Activated T-helper 2 cell treated with anti-CD3 and anti-CD28 coated beads, Interferon-gamma antibody, Interleukin-2, Interleukin-4, amounts not matched to agents 10 μg/mL and 5 μg/mL and 100 μg/mL, durations not matched to agents 14 hours and 24 hours and 36 hours (primary cell): ENCODE measurements at regions not wholly inside any gene's neighbourhood (a gene's known extent, or its start where the extent isn't known, plus 50 kb on each side); places are given as distances from the start of the nearest gene placed in this dataset.

ENCODE experiments used
- DNase-seq: peaks from one replicate; pipeline ENCODE4 v3.0.0; 2021; ENCODE audit warnings: low spot score
- H3K27ac Mint-ChIP-seq: one replicate; pipeline ENCODE4 v1.8.0; 2021; ENCODE audit warnings: mixed read lengths
- H3K27me3 Mint-ChIP-seq: one replicate; pipeline ENCODE4 v1.8.0; 2021; ENCODE audit warnings: low read depth, mixed read lengths
- H3K36me3 Mint-ChIP-seq: one replicate; pipeline ENCODE4 v1.8.0; 2021; ENCODE audit warnings: low read depth, mixed read lengths
- H3K4me1 Mint-ChIP-seq: one replicate; pipeline ENCODE4 v1.8.0; 2021; ENCODE audit warnings: low read depth, mixed read lengths
- H3K4me3 Mint-ChIP-seq: one replicate; pipeline ENCODE4 v1.8.0; 2021; ENCODE audit warnings: low read depth, mild to moderate bottlenecking, moderate library complexity, mixed read lengths
- H3K9me3 Mint-ChIP-seq: one replicate; pipeline ENCODE4 v1.8.0; 2021; ENCODE audit warnings: mixed read lengths
- intact Hi-C: fragments of 100-400 bp; cut with micrococcal nuclease; formaldehyde crosslinking; loops from one replicate; pipeline ENCODE4 v1.15.1; 2023

DNA sequence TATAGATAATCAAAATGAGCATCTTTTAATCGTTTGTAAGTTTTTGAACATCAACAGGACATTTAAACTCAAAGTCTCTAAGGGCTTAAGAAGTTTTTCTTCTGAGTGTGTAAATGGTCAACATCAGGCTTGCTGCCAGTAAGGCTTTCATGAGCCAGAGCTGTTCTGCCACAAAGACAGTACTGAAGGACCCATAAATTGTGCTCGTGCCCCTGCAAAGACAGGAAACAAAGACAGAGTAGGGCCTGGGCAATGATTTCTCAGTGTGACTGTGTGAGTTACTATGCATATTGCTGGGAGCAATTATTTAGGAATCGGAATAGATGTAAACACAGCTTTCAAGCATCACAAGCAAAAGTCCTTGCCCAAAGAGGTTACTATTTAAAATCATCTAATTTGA, 300.0 kb downstream of the IDS start:
- Mint-ChIP-seq H3K4me3 (no peak overlapping the region), H3K9me3 (no peaks in the 10 kb centered on the region), H3K36me3 (no peaks in the 10 kb centered on the region), H3K4me1 (peaks cover 3% of the 10 kb centered on the region), H3K27me3 (no peaks in the 10 kb centered on the region), H3K27ac (no peak overlapping the region)
- intact Hi-C loops = no loop called here
- DNase-seq = no peak

DNA sequence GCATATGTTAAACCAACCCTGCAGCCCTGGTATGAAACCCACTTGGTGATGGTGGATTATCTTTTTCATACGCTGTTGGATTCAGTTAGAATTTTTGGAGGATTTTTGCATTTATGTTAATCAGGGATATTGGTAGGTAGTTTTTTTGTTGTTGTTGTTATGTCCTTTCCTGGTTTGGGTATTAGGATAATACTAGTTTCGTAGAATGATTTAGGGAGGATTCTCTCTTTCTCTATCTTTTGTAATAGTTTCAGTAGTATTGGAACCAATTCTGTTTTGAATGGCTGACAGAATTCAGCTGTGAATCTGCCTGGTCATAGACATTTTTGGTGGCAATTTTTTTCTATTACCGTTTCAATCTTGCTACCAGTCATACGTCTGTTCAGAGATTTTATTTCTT, 305.4 kb downstream of the IDS start:
- intact Hi-C loops = loop anchor here (1.0 to 2.0 kb wide), 3 partner anchors 69 to 917 kb away; no protein-coding TSS in a partner anchor
- Mint-ChIP-seq H3K36me3 (no peaks in the 10 kb centered on the region), H3K4me1 (peaks cover 15% of the 10 kb centered on the region), H3K27ac (peak overlapping the region; percentile 39), H3K4me3 (no peak overlapping the region), H3K9me3 (peaks cover 12% of the 10 kb centered on the region), H3K27me3 (no peaks in the 10 kb centered on the region)
- no peak for DNase-seq

DNA sequence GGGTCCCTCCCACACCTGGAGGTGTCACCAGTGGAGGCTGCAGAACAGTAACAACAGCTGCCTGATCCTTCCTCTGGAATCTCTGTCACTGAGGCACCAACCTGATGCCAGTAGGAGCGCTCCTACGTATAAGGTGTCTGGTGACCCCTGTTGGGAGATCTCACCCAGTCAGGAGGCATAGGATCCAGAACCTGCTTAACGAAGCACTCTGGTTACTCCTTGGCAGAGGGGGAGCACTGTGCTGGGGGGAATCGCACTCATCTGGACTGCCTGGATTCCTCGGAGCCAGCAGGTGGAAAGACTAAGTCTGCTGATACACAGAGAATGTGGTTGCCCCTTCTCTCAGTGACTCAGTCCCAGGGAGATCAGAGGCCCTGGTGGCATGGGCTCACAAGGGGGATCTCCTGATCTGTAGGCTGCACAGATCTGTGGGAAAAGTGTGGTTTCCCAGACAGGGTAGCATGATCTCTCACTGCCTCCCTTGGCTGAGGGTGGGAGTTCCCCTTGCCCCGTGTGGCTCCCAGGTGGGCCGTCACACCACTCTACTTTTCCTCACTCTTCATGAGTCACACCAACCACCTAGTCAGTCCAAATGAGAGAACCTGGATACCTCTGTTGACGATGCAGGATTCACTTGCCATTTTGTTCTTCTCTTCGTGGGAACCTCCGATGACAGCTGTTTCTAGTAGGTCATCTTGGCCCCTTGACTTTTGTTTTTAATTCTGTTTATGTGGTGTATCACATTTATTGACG, 305.9 kb downstream of the IDS start:
- Mint-ChIP-seq H3K36me3 (no peaks in the 10 kb centered on the region), H3K9me3 (peaks cover 12% of the 10 kb centered on the region), H3K27ac (peak overlapping the region; percentile 76), H3K4me1 (peaks cover 15% of the 10 kb centered on the region), H3K4me3 (no peak overlapping the region), H3K27me3 (no peaks in the 10 kb centered on the region)
- no peak for DNase-seq
- intact Hi-C loops = loop anchor here (1.0 to 2.0 kb wide), 3 partner anchors 69 to 916 kb away; no protein-coding TSS in a partner anchor

DNA sequence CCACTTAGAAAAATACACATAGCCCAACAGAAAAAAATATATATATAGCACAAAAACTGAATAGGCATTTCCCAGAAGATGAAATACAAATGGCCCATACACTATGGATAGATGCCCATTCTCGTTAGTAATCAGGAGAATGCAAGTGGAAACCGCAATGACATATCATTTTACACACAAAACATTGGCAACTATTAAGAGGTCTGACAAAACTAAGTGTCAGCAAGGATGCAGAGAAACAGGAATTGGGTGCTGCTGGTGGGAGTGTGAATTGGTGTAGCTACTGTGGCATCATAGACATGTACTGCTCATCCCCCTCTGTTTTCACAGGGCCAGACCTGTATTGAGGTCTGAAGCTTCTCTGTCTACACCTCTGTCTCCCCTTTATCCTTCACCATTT, 320.0 kb downstream of the IDS start:
- intact Hi-C loops = no loop called here
- H3K27me3 Mint-ChIP-seq = no peaks in the 10 kb centered on the region
- H3K27ac Mint-ChIP-seq = no peak overlapping the region
- H3K9me3 Mint-ChIP-seq = no peaks in the 10 kb centered on the region
- H3K36me3 Mint-ChIP-seq = no peaks in the 10 kb centered on the region
- no peak overlapping the region for H3K4me3 Mint-ChIP-seq
- no peak for DNase-seq
- H3K4me1 Mint-ChIP-seq = no peaks in the 10 kb centered on the region

DNA sequence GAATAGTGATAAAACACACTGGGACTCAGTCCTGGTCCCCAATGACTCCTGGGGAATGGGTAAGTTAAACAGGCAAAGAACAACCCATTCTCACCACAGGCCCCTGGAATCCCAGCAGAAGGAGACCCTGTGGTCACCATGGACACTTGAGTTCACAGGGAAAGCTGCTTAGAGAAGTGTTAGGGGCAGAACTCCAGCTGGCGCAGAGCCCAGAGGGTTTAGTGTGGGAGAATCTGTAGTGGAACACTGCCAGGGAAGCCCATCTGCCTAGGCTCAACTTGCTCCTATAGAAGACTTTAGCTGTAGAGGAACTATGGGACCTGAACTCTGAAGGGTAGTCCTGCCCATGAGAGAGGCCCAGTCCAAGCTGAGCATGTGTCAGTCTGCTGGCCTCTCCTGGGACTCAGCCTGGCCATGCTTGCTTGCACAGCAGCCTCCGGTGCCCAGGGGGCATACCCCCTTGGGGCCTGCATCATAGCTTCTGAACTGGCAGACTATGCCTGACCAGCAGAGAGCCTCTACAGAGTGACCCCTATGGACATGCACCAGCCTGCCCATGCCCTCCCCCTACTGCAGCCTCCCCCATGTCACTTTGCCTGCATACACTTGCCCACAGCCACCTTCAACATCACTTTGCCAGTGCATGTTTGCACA, 343.5 kb downstream of the IDS start:
- Mint-ChIP-seq H3K27ac (no peak overlapping the region), H3K4me3 (no peak overlapping the region), H3K9me3 (no peaks in the 10 kb centered on the region), H3K36me3 (no peaks in the 10 kb centered on the region), H3K4me1 (no peaks in the 10 kb centered on the region), H3K27me3 (peaks cover 4% of the 10 kb centered on the region)
- intact Hi-C loops = no loop called here
- DNase-seq = no peak

DNA sequence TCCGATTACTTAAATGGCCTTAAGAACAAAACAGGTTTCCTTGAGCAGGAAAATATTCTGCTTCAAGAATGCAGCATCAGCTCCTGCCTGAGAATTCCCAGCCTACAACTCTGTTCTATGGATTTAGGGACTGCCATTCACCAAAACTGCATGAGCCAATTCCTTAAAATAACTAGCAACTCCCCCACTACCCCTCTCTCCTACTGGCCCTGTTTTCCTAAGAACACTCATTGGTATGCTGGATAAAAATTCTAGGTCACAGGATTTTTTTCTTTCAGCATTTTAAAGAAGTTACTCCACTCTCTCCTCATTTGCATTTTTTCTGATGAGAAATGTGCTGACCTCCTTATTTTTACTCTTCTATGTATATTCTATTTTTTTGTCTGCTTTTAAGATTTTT, 347.1 kb downstream of the IDS start:
- no peaks in the 10 kb centered on the region for H3K27me3 Mint-ChIP-seq
- no peak overlapping the region for H3K4me3 Mint-ChIP-seq
- H3K4me1 Mint-ChIP-seq = no peaks in the 10 kb centered on the region
- no peaks in the 10 kb centered on the region for H3K9me3 Mint-ChIP-seq
- no peak overlapping the region for H3K27ac Mint-ChIP-seq
- no peaks in the 10 kb centered on the region for H3K36me3 Mint-ChIP-seq
- DNase-seq = no peak
- intact Hi-C loops = no loop called here

DNA sequence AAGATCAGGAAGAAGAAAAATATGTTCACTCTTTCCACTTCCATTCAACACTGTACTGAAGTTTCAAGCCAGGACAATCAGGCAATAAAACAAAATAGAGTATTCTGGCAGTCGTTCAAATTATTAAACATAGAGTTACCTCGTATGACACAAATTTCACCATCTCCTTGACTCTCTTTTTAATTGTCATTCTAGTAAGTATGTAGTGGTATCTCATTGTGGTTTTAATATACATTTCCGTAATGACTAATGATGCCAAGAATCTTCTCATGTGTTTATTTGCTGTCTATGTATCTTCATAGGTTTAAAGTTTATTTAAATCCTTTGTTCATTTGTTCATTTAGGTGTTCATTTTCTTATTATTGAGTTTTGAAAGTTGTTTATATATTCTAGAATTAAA, 352.2 kb downstream of the IDS start:
- Mint-ChIP-seq H3K4me3 (no peak overlapping the region), H3K27ac (no peak overlapping the region), H3K4me1 (peaks cover 3% of the 10 kb centered on the region), H3K36me3 (no peaks in the 10 kb centered on the region), H3K9me3 (no peaks in the 10 kb centered on the region), H3K27me3 (no peaks in the 10 kb centered on the region)
- intact Hi-C loops = no loop called here
- DNase-seq = no peak

DNA sequence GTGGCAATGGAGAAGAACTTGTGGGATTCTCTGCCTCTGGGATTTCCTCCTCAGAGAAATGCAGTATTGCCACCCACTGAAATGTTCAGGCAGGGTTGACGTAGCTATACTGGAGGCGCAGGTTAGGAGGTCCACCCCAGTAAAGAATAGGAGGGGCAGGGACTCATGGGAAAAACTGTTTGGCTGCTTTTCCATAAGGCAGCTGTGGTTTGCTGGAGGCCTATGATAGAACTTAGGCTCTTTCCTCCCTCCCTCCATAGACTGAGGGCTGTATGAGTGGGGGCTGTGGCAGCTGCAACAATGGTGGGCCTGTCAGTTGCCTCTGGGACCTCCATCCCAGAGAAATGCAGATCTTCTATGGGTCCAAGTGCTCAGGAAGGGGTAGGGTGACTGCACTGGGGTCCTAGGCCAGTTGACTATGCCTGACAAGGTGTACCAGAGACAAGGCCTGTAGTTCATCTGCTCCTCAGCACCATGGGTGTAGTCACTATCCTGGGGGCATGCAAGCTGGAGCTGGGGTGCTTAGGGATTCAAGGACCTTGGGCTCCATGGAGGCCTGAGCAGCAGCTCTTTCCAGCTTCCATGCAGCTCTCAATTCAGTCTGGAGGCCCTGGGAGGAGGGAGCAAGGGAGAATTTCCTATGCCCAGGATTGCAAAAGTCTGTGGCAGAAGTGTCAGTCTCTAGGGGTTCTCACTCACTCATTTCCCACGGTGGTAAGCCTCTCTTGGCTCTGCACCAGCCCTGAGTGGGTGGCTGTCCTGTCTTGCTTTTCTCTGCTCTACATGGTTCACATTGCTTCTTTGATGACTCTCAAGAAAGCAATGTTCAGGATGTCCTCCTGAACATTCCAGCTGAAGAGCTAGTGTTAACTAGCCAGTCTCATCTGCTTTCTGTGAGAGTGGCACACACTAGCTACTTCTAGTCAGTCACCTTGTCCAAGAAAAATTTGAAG, 353.0 kb downstream of the IDS start:
- Mint-ChIP-seq H3K4me3 (no peak overlapping the region), H3K36me3 (no peaks in the 10 kb centered on the region), H3K4me1 (peaks cover 3% of the 10 kb centered on the region), H3K27ac (no peak overlapping the region), H3K27me3 (no peaks in the 10 kb centered on the region), H3K9me3 (no peaks in the 10 kb centered on the region)
- intact Hi-C loops = no loop called here
- no peak for DNase-seq

DNA sequence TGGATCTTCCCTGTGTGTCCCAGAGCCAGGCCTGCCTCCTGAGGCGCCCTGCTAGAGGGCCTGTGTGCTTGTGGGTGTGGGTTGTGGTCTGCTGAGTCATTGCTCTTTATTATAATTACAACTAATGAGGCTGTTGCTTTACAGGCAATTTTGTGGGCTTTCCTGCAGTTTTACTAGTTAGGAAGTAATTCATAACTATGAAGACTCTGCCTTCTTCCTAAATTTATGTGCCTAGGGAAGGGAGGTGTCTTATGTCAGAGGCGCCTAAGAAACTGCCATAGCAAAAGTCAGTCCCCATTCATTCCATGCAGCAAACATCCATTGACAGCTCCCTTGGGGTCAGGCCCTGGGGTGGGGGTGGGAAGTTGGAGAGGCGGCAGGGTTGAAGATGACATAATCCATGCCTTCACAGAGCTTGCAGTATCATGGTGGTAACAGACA, 359.2 kb downstream of the IDS start:
- intact Hi-C loops = loop anchor here (10.0 kb wide), 1 partner anchor 139 kb away; no protein-coding TSS in a partner anchor
- H3K27ac Mint-ChIP-seq = no peak overlapping the region
- H3K36me3 Mint-ChIP-seq = no peaks in the 10 kb centered on the region
- H3K9me3 Mint-ChIP-seq = no peaks in the 10 kb centered on the region
- H3K4me3 Mint-ChIP-seq = no peak overlapping the region
- DNase-seq = no peak
- no peaks in the 10 kb centered on the region for H3K27me3 Mint-ChIP-seq
- peaks cover 3% of the 10 kb centered on the region for H3K4me1 Mint-ChIP-seq

DNA sequence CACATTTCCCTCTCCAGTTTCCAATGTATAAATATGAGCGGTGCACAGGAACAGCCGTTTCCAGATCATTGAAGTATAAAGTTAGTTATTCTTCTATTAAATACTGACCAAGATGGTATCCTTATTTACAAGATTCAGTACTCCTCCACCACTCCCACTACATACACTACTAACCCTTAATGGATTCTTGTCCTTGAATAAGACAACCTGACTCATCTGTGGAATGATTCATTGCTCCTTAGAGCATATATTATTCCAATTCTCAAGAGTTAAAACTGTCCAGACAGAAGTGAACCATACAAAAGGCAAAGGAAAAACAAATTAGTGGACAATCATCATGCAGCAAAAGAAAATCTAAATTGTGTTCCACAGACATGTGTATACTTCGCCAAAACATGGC, 373.3 kb downstream of the IDS start:
- no peak overlapping the region for H3K27ac Mint-ChIP-seq
- H3K4me1 Mint-ChIP-seq = no peaks in the 10 kb centered on the region
- intact Hi-C loops = no loop called here
- DNase-seq = no peak
- no peaks in the 10 kb centered on the region for H3K9me3 Mint-ChIP-seq
- H3K27me3 Mint-ChIP-seq = peaks cover 3% of the 10 kb centered on the region
- H3K4me3 Mint-ChIP-seq = no peak overlapping the region
- H3K36me3 Mint-ChIP-seq = no peaks in the 10 kb centered on the region

DNA sequence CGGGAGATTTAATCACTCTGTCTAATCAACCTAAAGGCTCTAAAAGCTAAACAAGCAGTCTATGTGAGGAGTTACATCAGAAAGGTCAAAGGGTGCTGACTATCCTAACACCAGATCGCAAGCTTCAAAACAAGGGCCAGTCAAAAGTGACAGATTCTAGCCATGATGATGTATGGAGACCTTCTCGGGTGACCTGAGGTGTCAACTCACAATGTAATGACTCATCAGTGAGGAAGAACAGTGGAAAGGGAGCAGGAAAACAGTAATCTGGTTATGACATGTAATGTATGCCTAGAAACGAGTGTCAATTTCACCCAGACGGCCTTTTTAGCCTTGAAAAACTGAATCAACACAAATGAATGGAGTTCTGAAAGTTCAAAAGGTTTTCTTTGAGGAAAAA, 375.3 kb downstream of the IDS start:
- no peaks in the 10 kb centered on the region for H3K4me1 Mint-ChIP-seq
- H3K27ac Mint-ChIP-seq = no peak overlapping the region
- DNase-seq = no peak
- H3K36me3 Mint-ChIP-seq = no peaks in the 10 kb centered on the region
- no peaks in the 10 kb centered on the region for H3K27me3 Mint-ChIP-seq
- intact Hi-C loops = no loop called here
- no peaks in the 10 kb centered on the region for H3K9me3 Mint-ChIP-seq
- no peak overlapping the region for H3K4me3 Mint-ChIP-seq

DNA sequence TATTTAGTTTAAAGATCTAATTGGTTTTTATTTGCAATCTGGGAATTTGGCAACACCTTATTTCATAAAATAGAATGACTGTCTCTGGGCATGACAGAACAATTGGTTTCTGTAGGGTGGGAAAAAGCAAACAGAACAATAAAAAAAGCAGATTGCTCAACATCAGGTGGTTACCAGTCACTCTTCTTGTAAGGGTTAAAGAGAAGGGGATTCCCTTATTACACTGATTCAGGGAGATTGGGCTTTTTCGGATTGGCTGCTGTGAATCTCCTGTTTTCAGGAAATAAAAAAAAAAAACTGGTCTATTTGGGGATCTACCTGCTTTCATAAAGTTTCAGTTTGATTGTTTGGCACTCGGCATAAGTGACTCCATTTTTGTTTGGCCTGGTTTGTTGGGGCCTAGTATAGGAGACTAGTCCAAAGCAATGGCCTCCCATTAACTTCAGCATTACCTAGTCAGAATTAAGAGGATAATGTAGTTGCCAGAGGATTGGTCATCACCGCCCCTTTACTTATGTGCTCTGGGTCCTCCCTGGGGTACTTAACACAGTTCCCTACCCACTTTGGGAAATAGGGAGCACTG, 380.5 kb downstream of the IDS start:
- no peaks in the 10 kb centered on the region for H3K27me3 Mint-ChIP-seq
- intact Hi-C loops = no loop called here
- H3K27ac Mint-ChIP-seq = no peak overlapping the region
- H3K9me3 Mint-ChIP-seq = no peaks in the 10 kb centered on the region
- no peak overlapping the region for H3K4me3 Mint-ChIP-seq
- no peak for DNase-seq
- H3K4me1 Mint-ChIP-seq = peaks cover 2% of the 10 kb centered on the region
- no peaks in the 10 kb centered on the region for H3K36me3 Mint-ChIP-seq
